Epithelial cell of esophagus (primary cell): ENCODE measurements at regions not wholly inside any gene's neighbourhood (a gene's known extent, or its start where the extent isn't known, plus 50 kb on each side); places are given as distances from the start of the nearest gene placed in this dataset.
A peak's percentile ranks its signal among the peaks of the same experiment; 100 is the strongest.

Experiments used
- DNase-seq: peaks from one replicate; pipeline ENCODE4 v3.0.0; 2010; ENCODE audit warnings: low read depth
- H3K4me3 ChIP-seq: 2 replicates; pipeline ENCODE4 v1.5.1; 2011; ENCODE audit warnings: mild to moderate bottlenecking, low read length, control low read depth
- CTCF ChIP-seq: IDR thresholded peaks from 2 replicates; pipeline ENCODE4 v1.5.1; 2011; ENCODE audit warnings: low read depth, mild to moderate bottlenecking, low read length, control low read depth, inconsistent platforms; ENCODE audit not compliant: insufficient read depth; ENCODE audit errors: missing control alignments

- DNase-seq, result no peak
- H3K4me3 ChIP-seq, result no peak overlapping the region
- no peak for TF ChIP-seq CTCF
These were observed 163.5 kb upstream of the LMO4 start for GRCh38 chr1:87165177-87165576.

- no peak for DNase-seq
- TF ChIP-seq CTCF, result no peak
- H3K4me3 ChIP-seq, result no peak overlapping the region
These were observed 161.4 kb upstream of the LMO4 start for GRCh38 chr1:87167157-87167789.

DNA sequence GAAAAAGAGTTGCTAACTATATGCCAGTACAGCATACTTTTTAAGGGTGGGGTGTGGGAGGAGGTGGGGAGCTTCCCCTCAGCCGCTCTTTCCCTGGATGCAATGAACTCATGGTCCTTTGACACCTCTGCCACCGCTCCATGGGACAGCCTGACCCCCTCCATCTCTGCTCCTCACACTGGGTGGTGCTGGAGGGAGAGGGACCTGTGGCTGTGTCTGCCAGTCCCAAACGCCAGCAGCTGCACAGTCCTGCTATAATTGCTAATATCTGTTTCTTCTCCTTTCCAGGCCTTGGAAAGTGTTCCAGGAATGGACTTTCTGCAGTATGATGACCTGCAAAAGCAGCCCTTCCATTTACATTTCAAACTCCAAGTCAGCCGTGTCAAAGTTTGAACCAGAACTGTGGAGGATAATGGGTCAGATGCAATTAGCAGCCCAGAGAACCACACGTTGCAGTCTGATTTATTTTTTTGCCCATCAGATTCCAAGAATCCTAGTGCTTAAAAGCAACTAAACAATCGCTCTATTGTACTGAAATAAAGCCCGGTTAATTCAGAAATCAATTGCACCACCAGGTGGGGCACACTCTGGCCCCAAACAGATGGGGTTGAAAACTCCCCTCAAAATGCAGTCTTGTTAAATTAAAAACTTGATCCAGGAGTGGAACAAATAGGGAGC lies 160.7 kb upstream of the LMO4 start:
- no peak for DNase-seq
- no peak overlapping the region for H3K4me3 ChIP-seq
- TF ChIP-seq CTCF, result peak; percentile 16

DNA sequence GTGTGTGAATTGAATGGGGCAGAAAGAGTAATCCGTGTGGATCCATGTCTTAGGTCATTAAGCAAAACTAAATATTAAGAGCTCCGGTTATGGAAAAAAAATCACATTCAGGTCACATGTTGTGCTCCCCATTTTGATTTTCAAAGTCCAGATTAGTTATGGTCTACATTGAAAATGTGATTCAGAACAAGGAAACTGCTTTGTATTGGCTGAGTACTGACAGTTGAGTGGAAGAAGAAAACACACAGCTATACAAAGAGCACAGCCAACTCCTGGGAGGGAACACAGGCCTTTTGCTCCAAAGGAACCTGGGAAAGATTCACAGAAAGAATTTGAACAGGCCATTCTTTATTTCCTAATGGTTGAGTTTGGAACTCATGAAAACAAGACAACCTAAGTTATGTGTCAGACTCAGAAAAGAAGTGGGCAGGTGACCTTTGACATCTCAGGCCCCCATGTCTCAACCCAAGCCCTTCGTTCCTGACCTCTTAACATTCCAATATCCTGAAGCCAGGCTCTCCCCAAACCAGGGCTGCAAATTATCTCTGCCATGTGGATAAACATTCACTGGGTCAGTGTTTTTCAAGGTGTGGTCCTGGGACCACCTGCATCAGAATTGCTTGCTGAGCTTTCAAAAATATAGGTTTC lies 159.3 kb upstream of the LMO4 start:
- no peak for TF ChIP-seq CTCF
- H3K4me3 ChIP-seq, result no peak overlapping the region
- DNase-seq, result no peak

DNA sequence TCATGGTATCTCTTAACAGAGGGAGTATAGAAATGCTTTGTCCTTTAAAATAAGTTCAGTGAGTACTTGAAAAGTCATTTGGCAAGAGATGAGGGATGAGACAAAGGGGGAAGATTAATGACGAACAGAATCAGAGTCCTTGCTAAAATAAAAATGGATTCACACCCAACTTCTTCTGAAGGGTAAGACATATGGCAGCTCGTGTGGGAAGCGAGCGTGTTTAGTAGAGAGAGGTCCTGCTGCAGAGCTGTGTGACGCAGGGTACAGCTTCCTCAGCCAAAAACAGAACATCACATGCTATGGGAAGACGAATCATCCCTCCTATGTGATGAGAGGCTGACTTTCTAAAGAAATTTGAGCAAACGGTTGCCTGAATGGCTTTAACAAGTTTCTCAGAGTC lies 158.5 kb upstream of the LMO4 start:
- TF ChIP-seq CTCF, result no peak
- H3K4me3 ChIP-seq, result no peak overlapping the region
- no peak for DNase-seq

DNA sequence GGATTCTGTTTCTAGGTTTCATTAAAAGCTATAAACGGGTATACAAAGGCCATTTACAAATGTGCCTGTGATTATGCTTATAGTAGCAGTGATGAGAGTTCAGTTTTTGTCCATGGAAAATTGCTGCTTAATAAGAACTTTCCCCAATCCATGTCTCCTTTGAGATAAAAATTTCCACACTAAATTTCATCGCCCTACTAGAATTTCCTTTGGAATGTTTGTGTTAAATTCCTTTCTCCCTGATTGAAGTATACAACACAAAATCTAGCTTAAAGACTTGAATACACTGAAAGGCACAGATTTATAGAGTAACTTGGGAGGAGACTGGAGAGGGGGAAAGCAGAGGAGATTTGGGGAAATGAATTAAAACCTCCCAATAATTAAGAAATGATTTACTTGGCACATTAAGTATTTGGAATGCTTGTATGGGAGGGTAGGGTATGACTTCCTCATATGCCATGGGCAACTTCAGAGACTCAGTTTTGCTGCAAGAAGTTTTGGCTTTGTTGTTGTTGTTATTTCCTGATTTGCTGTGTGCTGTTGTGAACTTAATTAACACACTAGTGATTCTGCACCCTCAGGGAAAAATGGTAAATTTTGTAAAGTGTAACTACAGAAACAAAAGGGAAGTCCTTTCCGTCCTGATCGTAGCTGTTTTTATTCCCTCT lies 157.6 kb upstream of the LMO4 start:
- no peak for DNase-seq
- no peak overlapping the region for H3K4me3 ChIP-seq
- no peak for TF ChIP-seq CTCF
